Gastroesophageal sphincter (tissue), 4 donors: ENCODE measurements at regions not wholly inside any gene's neighbourhood (a gene's known extent, or its start where the extent isn't known, plus 50 kb on each side); places are given as distances from the start of the nearest gene placed in this dataset.

Experiments
- ATAC-seq: fragments of 150-250 bp; one replicate; pipeline ENCODE4 v1.9.1; 2016; ENCODE audit warnings: mild to moderate bottlenecking, moderate library complexity
- H3K27ac ChIP-seq, 4 donors: fragments of 200-600 bp; sonication (generic) in 3 of 4; 1 replicate in 3 of 4; 2 replicates in 1 of 4; pipeline ENCODE4 v1.5.1; 2016 to 2019
- H3K27me3 ChIP-seq: fragments of 200-600 bp; sonication (generic); one replicate; pipeline ENCODE4 v1.5.1; 2019
- H3K36me3 ChIP-seq, 2 donors: fragments of 200-600 bp; sonication (generic); one replicate each; pipeline ENCODE4 v1.5.1; 2019; ENCODE audit warnings: control low read depth in 1 of 2
- H3K4me1 ChIP-seq, 3 donors: fragments of 200-600 bp; sonication (generic); 1 replicate in 2 of 3; 2 replicates in 1 of 3; pipeline ENCODE4 v1.5.1; 2016 to 2019; ENCODE audit warnings: control low read depth in 2 of 3
- H3K4me3 ChIP-seq, 2 donors: fragments of 200-600 bp; sonication (generic); one replicate each; pipeline ENCODE4 v1.5.1; 2019; ENCODE audit warnings: mild to moderate bottlenecking in 1 of 2, moderate library complexity in 1 of 2
- H3K9me3 ChIP-seq, 3 donors: fragments of 200-600 bp; sonication (generic); one replicate each; pipeline ENCODE4 v1.5.1; 2017 to 2019; ENCODE audit warnings: control low read depth in 2 of 3
- CTCF ChIP-seq, 4 experiments: fragments of 200-600 bp in 2 of 4; fragments of 450-650 bp in 2 of 4; sonication (generic) in 1 of 4; IDR thresholded peaks; one replicate each; pipeline ENCODE4 v1.5.1; 2017 to 2019; ENCODE audit warnings: antibody characterized with exemption in 4 of 4, mild to moderate bottlenecking in 2 of 4, moderate library complexity in 2 of 4
- EP300 ChIP-seq: sonication (generic); formaldehyde crosslinking; IDR thresholded peaks from one replicate; pipeline ENCODE4 v1.6.1; 2017; ENCODE audit warnings: antibody characterized with exemption, mild to moderate bottlenecking
- POLR2A ChIP-seq, 2 donors: fragments of 450-650 bp; IDR thresholded peaks; one replicate each; pipeline ENCODE4 v1.6.1; 2017; ENCODE audit warnings: antibody characterized with exemption in 2 of 2, mild to moderate bottlenecking in 2 of 2, moderate library complexity in 1 of 2
- POLR2AphosphoS5 ChIP-seq: sonication (generic); formaldehyde crosslinking; IDR thresholded peaks from one replicate; pipeline ENCODE4 v1.6.1; 2017; ENCODE audit warnings: antibody characterized with exemption
- WGBS, 2 donors: methylation state at CpG; one replicate each; pipeline ENCODE4 v1.1.5; 2018; ENCODE audit warnings: low coverage in 1 of 2; 5-methylcytosine and 5-hydroxymethylcytosine counted together

GRCh38 chr16:61030616-61031015 is 1005.6 kb downstream of the CDH8 start:
- no CpG with 5 or more reads among the region's 8 CpGs for WGBS, 2 donors
- no peak for TF ChIP-seq POLR2AphosphoS5
- TF ChIP-seq CTCF (IDR thresholded peaks at IDR 0.05), result no peak
- TF ChIP-seq POLR2A (IDR thresholded peaks at IDR 0.05), result no peak
- ATAC-seq, result no peak

GRCh38 chr16:61024180-61024900 is 1011.9 kb downstream of the CDH8 start:
- Histone ChIP-seq H3K27ac (no peak overlapping the region), H3K27me3 (no peaks in the 10 kb centered on the region), H3K4me3 (no peak overlapping the region), H3K9me3 (no peaks in the 10 kb centered on the region), H3K4me1 (no peaks in the 10 kb centered on the region), H3K36me3 (no peaks in the 10 kb centered on the region)
- TF ChIP-seq POLR2A (IDR thresholded peaks at IDR 0.05) (no peak), CTCF (IDR thresholded peaks at IDR 0.05) (no peak), EP300 (no peak), POLR2AphosphoS5 (no peak)
- 76 to 77% methylated on average over 3 of the region's 3 CpGs for WGBS, 2 donors
- ATAC-seq, result no peak

More at GRCh38 chr16:61030616-61031015, 1005.6 kb downstream of the CDH8 start:
- Histone ChIP-seq H3K27ac (no peak overlapping the region), H3K4me3 (no peak overlapping the region), H3K27me3 (no peaks in the 10 kb centered on the region), H3K4me1 (no peaks in the 10 kb centered on the region), H3K36me3 (no peaks in the 10 kb centered on the region), H3K9me3 (no peaks in the 10 kb centered on the region)

- Histone ChIP-seq H3K9me3 (no peaks in the 10 kb centered on the region), H3K36me3 (no peaks in the 10 kb centered on the region), H3K27me3 (no peaks in the 10 kb centered on the region), H3K27ac (no peak overlapping the region), H3K4me1 (no peaks in the 10 kb centered on the region), H3K4me3 (no peak overlapping the region)
- no CpG with 5 or more reads among the region's 6 CpGs for WGBS, 2 donors
- TF ChIP-seq EP300, result no peak
- ATAC-seq, result no peak
Measured at GRCh38 chr16:61014869-61015268, 1021.4 kb downstream of the CDH8 start.

GRCh38 chr16:61007694-61008093 is 1028.5 kb downstream of the CDH8 start:
- Histone ChIP-seq H3K27me3 (no peaks in the 10 kb centered on the region), H3K4me1 (peaks cover 0 to 9% (median 2%) of the 10 kb centered on the region in 3 donors), H3K36me3 (no peaks in the 10 kb centered on the region), H3K9me3 (no peaks in the 10 kb centered on the region), H3K4me3 (no peak overlapping the region), H3K27ac (no peak overlapping the region)
- ATAC-seq, result no peak
- 70 to 80% methylated on average over 3 to 8 of the region's 8 CpGs for WGBS, 2 donors
- no peak for TF ChIP-seq POLR2A (IDR thresholded peaks at IDR 0.05)
- no peak for TF ChIP-seq CTCF (IDR thresholded peaks at IDR 0.05)
- TF ChIP-seq POLR2AphosphoS5, result no peak
- no peak for TF ChIP-seq EP300

GRCh38 chr16:61005952-61006351 is 1030.3 kb downstream of the CDH8 start:
- peaks cover 0 to 17% (median 2%) of the 10 kb centered on the region in 3 donors for H3K4me1 ChIP-seq
- no peak for ATAC-seq
- H3K27me3 ChIP-seq, result no peaks in the 10 kb centered on the region
- 33 to 47% methylated on average over 2 of the region's 2 CpGs for whole genome bisulfite sequencing, 2 donors
- no peak overlapping the region for H3K27ac ChIP-seq
- H3K9me3 ChIP-seq, result no peaks in the 10 kb centered on the region
- no peak overlapping the region for H3K4me3 ChIP-seq
- H3K36me3 ChIP-seq, result no peaks in the 10 kb centered on the region
- no peak for TF ChIP-seq EP300
- no peak for TF ChIP-seq POLR2AphosphoS5
- no peak for TF ChIP-seq CTCF (IDR thresholded peaks at IDR 0.05)
- TF ChIP-seq POLR2A (IDR thresholded peaks at IDR 0.05), result no peak
